ENCODE measurements at regions not wholly inside any gene's neighbourhood (a gene's known extent, or its start where the extent isn't known, plus 50 kb on each side); places are given as distances from the start of the nearest gene placed in this dataset.
"Not testable (repeated sequence)": the region's sequence is repeated elsewhere in the genome, so short reads cannot be mapped to it uniquely, and the experiment has no call there.

DNA sequence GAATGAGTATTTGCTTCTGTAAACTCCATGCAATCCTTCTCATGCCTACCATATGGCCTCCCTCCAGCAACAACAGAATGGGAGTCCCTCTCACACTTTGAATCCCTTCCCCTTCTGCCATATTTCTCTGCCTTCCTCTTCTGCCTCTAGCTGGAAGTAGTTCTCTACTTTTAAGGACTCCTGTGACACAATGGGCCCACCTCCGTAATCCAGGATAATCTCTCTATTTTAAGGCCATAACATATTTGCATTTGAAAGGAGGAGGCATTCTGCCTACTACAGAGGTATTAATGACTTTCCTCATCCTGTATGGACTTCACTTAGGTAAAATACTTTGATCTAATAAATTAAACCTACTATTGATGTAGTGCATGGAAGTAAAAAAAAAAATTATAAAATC is 155.4 kb upstream of the ITGA1 start:
- SMC1A ChIA-PET (ENCODE audit: uncharacterized antibody, unreplicated experiment): no interaction called here
- no peak for ATAC-seq

DNA sequence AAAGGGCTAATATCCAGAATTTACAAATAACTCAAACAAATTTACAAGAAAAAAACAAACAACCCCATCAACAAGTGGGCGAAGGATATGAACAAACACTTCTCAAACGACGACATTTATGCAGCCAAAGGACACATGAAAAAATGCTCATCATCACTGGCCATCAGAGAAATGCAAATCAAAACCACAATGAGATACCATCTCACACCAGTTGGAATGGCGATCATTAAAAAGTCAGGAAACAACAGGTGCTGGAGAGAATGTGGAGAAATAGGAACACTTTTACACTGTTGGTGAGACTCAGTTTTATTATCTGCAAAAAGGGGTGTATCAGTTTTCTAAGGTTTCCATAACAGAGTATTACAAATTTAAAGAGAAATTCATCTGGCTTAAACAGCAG is 153.5 kb upstream of the ITGA1 start:
- intact Hi-C loops (cut with micrococcal nuclease; ENCODE audit: unreplicated experiment); H3K9ac ChIP-seq (ENCODE audit: control insufficient read depth, insufficient read depth, low read length); ATAC-seq; H3K4me2 ChIP-seq (ENCODE audit: control insufficient read depth, insufficient read depth); FAIRE-seq; H3K36me3 ChIP-seq (ENCODE audit: control insufficient read depth in 2 of 2, insufficient read depth in 2 of 2, low read length in 1 of 2); H4K20me1 ChIP-seq (ENCODE audit: control insufficient read depth, insufficient read depth); H3K27ac ChIP-seq (ENCODE audit: control insufficient read depth, insufficient read depth); H3K4me3 ChIP-seq; H3K4me1 ChIP-seq (ENCODE audit: control insufficient read depth, insufficient read depth, low read length); RAD21 ChIA-PET (ENCODE audit: unreplicated experiment); H2AFZ ChIP-seq (ENCODE audit: control insufficient read depth, low read depth, low read length); SMC1A ChIA-PET (ENCODE audit: uncharacterized antibody, unreplicated experiment); H3K9me3 ChIP-seq (replicated peaks; ENCODE audit: control insufficient read depth, insufficient read depth, low read length); H3K79me2 ChIP-seq (ENCODE audit: control insufficient read depth, insufficient read depth, low read length); in situ Hi-C loops (cut with MboI); BruUV-seq (replicated peaks); POLR2A ChIA-PET; DNase-seq (ENCODE audit: low read depth, low spot score); CTCF ChIA-PET; H3K27me3 ChIP-seq (replicated peaks in 1 of 2; ENCODE audit: control insufficient read depth in 2 of 2, insufficient read depth in 2 of 2, low read length in 1 of 2): not testable (repeated sequence)
- WGBS (ENCODE audit: insufficient coverage, insufficient replicate concordance, low lambda C conversion rate, missing lambda C conversion rate): 19% methylated on average over 4 of the region's 4 CpGs

More for the DNA sequence above, 155.4 kb upstream of the ITGA1 start:
- Histone ChIP-seq H3K4me2 (ENCODE audit: control insufficient read depth, insufficient read depth) (no peak overlapping the region), H4K20me1 (ENCODE audit: control insufficient read depth, insufficient read depth) (no peaks in the 10 kb centered on the region), H3K9ac (ENCODE audit: control insufficient read depth, insufficient read depth, low read length) (no peak overlapping the region), H3K4me1 (ENCODE audit: control insufficient read depth, insufficient read depth, low read length) (no peaks in the 10 kb centered on the region), H3K27me3 (replicated peaks in 1 of 2; ENCODE audit: control insufficient read depth in 2 of 2, insufficient read depth in 2 of 2, low read length in 1 of 2) (no peaks in the 10 kb centered on the region), H3K36me3 (ENCODE audit: control insufficient read depth in 2 of 2, insufficient read depth in 2 of 2, low read length in 1 of 2) (no peaks in the 10 kb centered on the region), H3K9me3 (replicated peaks; ENCODE audit: control insufficient read depth, insufficient read depth, low read length) (no peaks in the 10 kb centered on the region), H3K4me3 (no peak overlapping the region), H2AFZ (ENCODE audit: control insufficient read depth, low read depth, low read length) (no peak overlapping the region), H3K27ac (ENCODE audit: control insufficient read depth, insufficient read depth) (no peak overlapping the region), H3K79me2 (ENCODE audit: control insufficient read depth, insufficient read depth, low read length) (no peaks in the 10 kb centered on the region)
- ChIA-PET POLR2A (no interaction called here), RAD21 (ENCODE audit: unreplicated experiment) (no interaction called here), CTCF (no interaction called here)
- no TSS peak for BruUV-seq (replicated peaks)
- DNase-seq (ENCODE audit: low read depth, low spot score) (no peak), FAIRE-seq (no peak)
- TF ChIP-seq PAX5 (IDR thresholded peaks at IDR 0.05; ENCODE audit: borderline replicate concordance, low read depth, low read length): no peak
- TF ChIP-seq, protein P1, sequence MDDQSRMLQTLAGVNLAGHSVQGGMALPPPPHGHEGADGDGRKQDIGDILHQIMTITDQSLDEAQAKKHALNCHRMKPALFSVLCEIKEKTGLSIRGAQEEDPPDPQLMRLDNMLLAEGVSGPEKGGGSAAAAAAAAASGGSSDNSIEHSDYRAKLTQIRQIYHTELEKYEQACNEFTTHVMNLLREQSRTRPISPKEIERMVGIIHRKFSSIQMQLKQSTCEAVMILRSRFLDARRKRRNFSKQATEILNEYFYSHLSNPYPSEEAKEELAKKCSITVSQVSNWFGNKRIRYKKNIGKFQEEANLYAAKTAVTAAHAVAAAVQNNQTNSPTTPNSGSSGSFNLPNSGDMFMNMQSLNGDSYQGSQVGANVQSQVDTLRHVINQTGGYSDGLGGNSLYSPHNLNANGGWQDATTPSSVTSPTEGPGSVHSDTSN (IDR thresholded peaks at IDR 0.05; ENCODE audit: insufficient replicate concordance, low read depth, low read length): no peak
- no peak for TF ChIP-seq NFYA (IDR thresholded peaks at IDR 0.05; ENCODE audit: borderline replicate concordance, low read depth, low read length)
- TF ChIP-seq GATAD2B (conservative IDR thresholded peaks at IDR 0.05; ENCODE audit: low read depth): no peak
- TF ChIP-seq JUNB (IDR thresholded peaks at IDR 0.05): no peak
- no peak for TF ChIP-seq RB1 (IDR thresholded peaks at IDR 0.05; ENCODE audit: borderline replicate concordance)
- 38% methylated on average over 1 of the region's 1 CpG for WGBS (ENCODE audit: insufficient coverage, insufficient replicate concordance, low lambda C conversion rate, missing lambda C conversion rate)
- in situ Hi-C loops (cut with MboI) (no loop called here), intact Hi-C loops (cut with micrococcal nuclease; ENCODE audit: unreplicated experiment) (no loop called here)
